ENCODE measurements at regions not wholly inside any gene's neighbourhood (a gene's known extent, or its start where the extent isn't known, plus 50 kb on each side); places are given as distances from the start of the nearest gene placed in this dataset.
"Not testable (repeated sequence)": the region's sequence is repeated elsewhere in the genome, so short reads cannot be mapped to it uniquely, and the experiment has no call there.

GRCh38 chr4:149076401-149076800 is 634.2 kb upstream of the NR3C2 start:
- no peak for DNase-seq (ENCODE audit: low read depth)
- in situ Hi-C loops (cut with HindIII; ENCODE audit: low pct_unique_long_range_greater_than_20kb, low sequenced_read_pairs), result no loop called here

- in situ Hi-C loops (cut with HindIII; ENCODE audit: low pct_unique_long_range_greater_than_20kb, low sequenced_read_pairs), result no loop called here
- DNase-seq (ENCODE audit: low read depth), result no peak
Observed at GRCh38 chr4:149072384-149072783, 630.2 kb upstream of the NR3C2 start.

GRCh38 chr4:149065753-149066152 is 623.5 kb upstream of the NR3C2 start:
- in situ Hi-C loops (cut with HindIII; ENCODE audit: low pct_unique_long_range_greater_than_20kb, low sequenced_read_pairs), result no loop called here
- DNase-seq (ENCODE audit: low read depth), result no peak

- DNase-seq (ENCODE audit: low read depth), result no peak
- in situ Hi-C loops (cut with HindIII; ENCODE audit: low pct_unique_long_range_greater_than_20kb, low sequenced_read_pairs), result no loop called here
Observed at GRCh38 chr4:149062997-149063396, 620.8 kb upstream of the NR3C2 start.

- no peak for DNase-seq (ENCODE audit: low read depth)
- in situ Hi-C loops (cut with HindIII; ENCODE audit: low pct_unique_long_range_greater_than_20kb, low sequenced_read_pairs), result no loop called here
Observed at GRCh38 chr4:149057594-149057993, 615.4 kb upstream of the NR3C2 start.

- DNase-seq (ENCODE audit: low read depth), result no peak
- in situ Hi-C loops (cut with HindIII; ENCODE audit: low pct_unique_long_range_greater_than_20kb, low sequenced_read_pairs), result no loop called here
Observed at GRCh38 chr4:149056615-149057014, 614.4 kb upstream of the NR3C2 start.

- DNase-seq (ENCODE audit: low read depth), result no peak
- in situ Hi-C loops (cut with HindIII; ENCODE audit: low pct_unique_long_range_greater_than_20kb, low sequenced_read_pairs), result no loop called here
Observed at GRCh38 chr4:149055624-149056023, 613.4 kb upstream of the NR3C2 start.

GRCh38 chr4:149050840-149051239 is 608.6 kb upstream of the NR3C2 start:
- DNase-seq (ENCODE audit: low read depth), result no peak
- in situ Hi-C loops (cut with HindIII; ENCODE audit: low pct_unique_long_range_greater_than_20kb, low sequenced_read_pairs), result no loop called here

- no peak for DNase-seq (ENCODE audit: low read depth)
Observed at GRCh38 chr4:149048451-149049143, 606.4 kb upstream of the NR3C2 start.

GRCh38 chr4:149047368-149047767 is 605.2 kb upstream of the NR3C2 start:
- DNase-seq (ENCODE audit: low read depth), result no peak
- in situ Hi-C loops (cut with HindIII; ENCODE audit: low pct_unique_long_range_greater_than_20kb, low sequenced_read_pairs), result no loop called here

More at GRCh38 chr4:149048451-149049143, 606.4 kb upstream of the NR3C2 start:
- in situ Hi-C loops (cut with HindIII; ENCODE audit: low pct_unique_long_range_greater_than_20kb, low sequenced_read_pairs), result no loop called here

- in situ Hi-C loops (cut with HindIII; ENCODE audit: low pct_unique_long_range_greater_than_20kb, low sequenced_read_pairs), result no loop called here
- DNase-seq (ENCODE audit: low read depth), result no peak
Observed at GRCh38 chr4:149045731-149046130, 603.5 kb upstream of the NR3C2 start.

- DNase-seq (ENCODE audit: low read depth); in situ Hi-C loops (cut with HindIII; ENCODE audit: low pct_unique_long_range_greater_than_20kb, low sequenced_read_pairs): not testable (repeated sequence)
Observed at GRCh38 chr4:149039786-149040185, 597.6 kb upstream of the NR3C2 start.

- in situ Hi-C loops (cut with HindIII; ENCODE audit: low pct_unique_long_range_greater_than_20kb, low sequenced_read_pairs), result no loop called here
- peak; percentile 33 for DNase-seq (ENCODE audit: low read depth)
Observed at GRCh38 chr4:149031399-149031798, 589.2 kb upstream of the NR3C2 start.

GRCh38 chr4:149029056-149029651 is 586.9 kb upstream of the NR3C2 start:
- in situ Hi-C loops (cut with HindIII; ENCODE audit: low pct_unique_long_range_greater_than_20kb, low sequenced_read_pairs), result no loop called here
- peak; percentile 42 for DNase-seq (ENCODE audit: low read depth)

GRCh38 chr4:149026696-149027095 is 584.5 kb upstream of the NR3C2 start:
- DNase-seq (ENCODE audit: low read depth), result peak; percentile 12
- in situ Hi-C loops (cut with HindIII; ENCODE audit: low pct_unique_long_range_greater_than_20kb, low sequenced_read_pairs), result no loop called here

- peak; percentile 76 for DNase-seq (ENCODE audit: low read depth)
- in situ Hi-C loops (cut with HindIII; ENCODE audit: low pct_unique_long_range_greater_than_20kb, low sequenced_read_pairs), result no loop called here
Observed at GRCh38 chr4:149017002-149017734, 575.0 kb upstream of the NR3C2 start.

GRCh38 chr4:149009223-149009622 is 567.0 kb upstream of the NR3C2 start:
- in situ Hi-C loops (cut with HindIII; ENCODE audit: low pct_unique_long_range_greater_than_20kb, low sequenced_read_pairs), result no loop called here

GRCh38 chr4:149008415-149009025 is 566.3 kb upstream of the NR3C2 start:
- in situ Hi-C loops (cut with HindIII; ENCODE audit: low pct_unique_long_range_greater_than_20kb, low sequenced_read_pairs), result no loop called here
- DNase-seq (ENCODE audit: low read depth), result no peak

More at GRCh38 chr4:149009223-149009622, 567.0 kb upstream of the NR3C2 start:
- DNase-seq (ENCODE audit: low read depth), result no peak

- DNase-seq (ENCODE audit: low read depth), result no peak
- in situ Hi-C loops (cut with HindIII; ENCODE audit: low pct_unique_long_range_greater_than_20kb, low sequenced_read_pairs), result no loop called here
Observed at GRCh38 chr4:149005191-149005590, 563.0 kb upstream of the NR3C2 start.
